Colon (tissue), 2 donors: ENCODE measurements at regions not wholly inside any gene's neighbourhood (a gene's known extent, or its start where the extent isn't known, plus 50 kb on each side); places are given as distances from the start of the nearest gene placed in this dataset.

Source experiments
- FAIRE-seq: peaks from 2 replicates; lab custom pipeline; 2012; peaks lifted over from hg19 to GRCh38; lab: Jason Lieb, UNC
- donor health status: control.
- donor health status: control.

- FAIRE-seq, result no peak
Measured at GRCh38 chr1:90201467-90202358, 206.8 kb downstream of the ZNF326 start.

GRCh38 chr1:90200646-90201205 is 205.8 kb downstream of the ZNF326 start:
- no peak for FAIRE-seq

GRCh38 chr1:90198616-90199332 is 203.9 kb downstream of the ZNF326 start:
- no peak for FAIRE-seq

- no peak for FAIRE-seq
Measured at GRCh38 chr1:90193116-90193515, 198.2 kb downstream of the ZNF326 start.

GRCh38 chr1:90192408-90192807 is 197.5 kb downstream of the ZNF326 start:
- no peak for FAIRE-seq

- no peak for FAIRE-seq
Measured at GRCh38 chr1:90190523-90190922, 195.6 kb downstream of the ZNF326 start.

- FAIRE-seq, result no peak
Measured at GRCh38 chr1:90189889-90190288, 195.0 kb downstream of the ZNF326 start.

GRCh38 chr1:90187323-90187585 is 192.3 kb downstream of the ZNF326 start:
- no peak for FAIRE-seq

GRCh38 chr1:90186506-90187322 is 191.8 kb downstream of the ZNF326 start:
- FAIRE-seq, result no peak

- no peak for FAIRE-seq
Measured at GRCh38 chr1:90176530-90176929, 181.6 kb downstream of the ZNF326 start.

GRCh38 chr1:90175490-90176167 is 180.7 kb downstream of the ZNF326 start:
- no peak for FAIRE-seq

- FAIRE-seq, result no peak
Measured at GRCh38 chr1:90174246-90174645, 179.3 kb downstream of the ZNF326 start.

GRCh38 chr1:90162216-90162615 is 167.3 kb downstream of the ZNF326 start:
- FAIRE-seq, result no peak

- FAIRE-seq, result no peak
Measured at GRCh38 chr1:90161625-90162024, 166.7 kb downstream of the ZNF326 start.

GRCh38 chr1:90155721-90156487 is 161.0 kb downstream of the ZNF326 start:
- FAIRE-seq, result no peak

GRCh38 chr1:90154711-90155110 is 159.8 kb downstream of the ZNF326 start:
- FAIRE-seq, result no peak

- FAIRE-seq, result no peak
Measured at GRCh38 chr1:90149101-90149500, 154.2 kb downstream of the ZNF326 start.

GRCh38 chr1:90147093-90147492 is 152.2 kb downstream of the ZNF326 start:
- no peak for FAIRE-seq

- no peak for FAIRE-seq
Measured at GRCh38 chr1:90144820-90145219, 149.9 kb downstream of the ZNF326 start.

- FAIRE-seq, result no peak
Measured at GRCh38 chr1:90143591-90143990, 148.7 kb downstream of the ZNF326 start.

GRCh38 chr1:90142697-90143096 is 147.8 kb downstream of the ZNF326 start:
- FAIRE-seq, result no peak
